NT2/D1 (cell line): ENCODE measurements at regions not wholly inside any gene's neighbourhood (a gene's known extent, or its start where the extent isn't known, plus 50 kb on each side); places are given as distances from the start of the nearest gene placed in this dataset.

Source experiments
- DNase-seq: peaks from one replicate; pipeline ENCODE4 v3.0.0-alpha.2; 2011; ENCODE audit warnings: low read depth, low spot score
- H3K27me3 ChIP-seq: 2 replicates; pipeline ENCODE4 v1.6.0; 2011; ENCODE audit warnings: mild to moderate bottlenecking; ENCODE audit not compliant: insufficient read length, insufficient read depth
- H3K36me3 ChIP-seq: 2 replicates; pipeline ENCODE4 v1.6.1; 2011; ENCODE audit warnings: mild to moderate bottlenecking, low read length, mixed read lengths; ENCODE audit not compliant: insufficient read depth, insufficient read length
- H3K4me1 ChIP-seq: 2 replicates; pipeline ENCODE4 v1.5.1; 2011; ENCODE audit not compliant: insufficient read depth, insufficient read length
- H3K4me3 ChIP-seq: 2 replicates; pipeline ENCODE4 v1.5.1; 2011; ENCODE audit warnings: low read depth; ENCODE audit not compliant: insufficient read length
- H3K9ac ChIP-seq: 2 replicates; pipeline ENCODE4 v1.6.0; 2011; ENCODE audit warnings: low read depth; ENCODE audit not compliant: insufficient read length
- H3K9me3 ChIP-seq: 2 replicates; pipeline ENCODE4 v1.5.1; 2011; ENCODE audit warnings: mild to moderate bottlenecking, low read length; ENCODE audit not compliant: insufficient read depth
- SUZ12 ChIP-seq: IDR thresholded peaks from 2 replicates; pipeline ENCODE4 v1.6.1; 2011; ENCODE audit not compliant: insufficient read length, insufficient read depth; ENCODE audit errors: extremely low read depth
- YY1 ChIP-seq: IDR thresholded peaks from 2 replicates; pipeline ENCODE4 v1.6.1; 2011; ENCODE audit not compliant: insufficient read length, insufficient read depth
- ZNF274 ChIP-seq: IDR thresholded peaks from 2 replicates; pipeline ENCODE4 v1.6.1; 2011; ENCODE audit warnings: mild to moderate bottlenecking, low read depth, low read length

DNA sequence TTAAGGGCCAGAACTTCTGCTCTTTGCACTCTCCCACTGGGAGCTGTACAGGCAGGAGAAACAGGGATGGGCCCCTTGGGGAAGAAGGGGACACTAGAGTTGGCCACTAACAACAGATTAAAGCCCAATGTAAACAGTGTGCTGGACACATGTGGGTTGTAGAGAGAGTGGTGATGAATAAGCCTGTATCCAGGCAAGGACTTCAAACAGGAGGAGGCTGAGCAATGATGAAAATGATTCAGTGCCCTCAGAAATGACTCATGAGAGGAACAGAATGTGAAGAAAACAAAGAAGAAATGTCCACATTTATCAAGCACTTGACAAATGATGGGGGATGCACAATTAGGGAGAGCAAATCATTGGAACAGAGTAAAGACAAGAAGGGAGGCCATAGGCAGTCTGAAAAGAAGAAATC lies 242.3 kb downstream of the TBX18 start:
- no peak for TF ChIP-seq YY1
- no peak for TF ChIP-seq ZNF274
- TF ChIP-seq SUZ12 = no peak
- DNase-seq = no peak
- Histone ChIP-seq H3K9ac (no peak overlapping the region), H3K9me3 (no peaks in the 10 kb centered on the region), H3K4me1 (no peaks in the 10 kb centered on the region), H3K27me3 (no peaks in the 10 kb centered on the region), H3K4me3 (no peak overlapping the region), H3K36me3 (no peaks in the 10 kb centered on the region)

GRCh38 chr6:84521511-84521910 lies 242.9 kb downstream of the TBX18 start:
- H3K9ac ChIP-seq = no peak overlapping the region
- H3K4me1 ChIP-seq = no peaks in the 10 kb centered on the region
- no peaks in the 10 kb centered on the region for H3K27me3 ChIP-seq
- DNase-seq = no peak
- H3K4me3 ChIP-seq = no peak overlapping the region
- no peak for TF ChIP-seq ZNF274
- TF ChIP-seq SUZ12 = no peak
- no peak for TF ChIP-seq YY1
- H3K36me3 ChIP-seq = no peaks in the 10 kb centered on the region
- H3K9me3 ChIP-seq = no peaks in the 10 kb centered on the region

DNA sequence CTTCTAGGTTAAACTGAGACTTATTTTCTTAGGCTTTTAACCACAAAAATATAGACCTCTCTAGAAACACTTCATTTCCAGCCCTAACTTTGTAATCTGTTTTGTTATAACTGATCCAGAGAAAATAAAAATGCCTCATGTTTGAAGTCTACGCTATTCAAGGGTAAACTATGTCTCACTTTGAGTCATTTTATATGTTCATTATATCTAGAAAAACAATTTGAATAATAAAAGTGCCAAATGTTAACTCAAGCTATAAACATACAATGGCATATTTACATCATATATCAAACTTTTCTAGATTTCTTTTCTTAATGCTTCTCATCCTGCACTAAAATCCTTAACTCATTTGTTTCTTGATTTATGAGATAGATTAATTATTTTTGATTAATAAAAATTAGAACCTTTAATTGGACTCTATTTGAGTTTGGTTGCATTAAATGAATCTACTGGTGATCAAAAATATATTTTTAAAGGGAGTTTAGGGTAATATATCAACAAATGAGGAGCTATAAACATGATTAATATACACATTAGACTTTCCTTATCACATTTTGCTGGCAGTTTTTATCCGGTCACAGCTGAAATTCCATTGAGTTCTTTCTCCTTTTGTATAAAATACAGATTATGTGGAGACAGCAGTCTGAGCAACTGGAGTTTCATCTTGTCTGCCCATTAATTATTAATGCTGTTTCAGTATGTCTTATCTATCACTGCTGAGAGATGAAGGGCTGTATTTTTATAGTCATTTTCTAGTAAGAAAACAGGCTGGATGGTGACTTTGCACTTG lies 246.5 kb downstream of the TBX18 start:
- Histone ChIP-seq H3K9me3 (no peaks in the 10 kb centered on the region), H3K4me1 (no peaks in the 10 kb centered on the region), H3K36me3 (no peaks in the 10 kb centered on the region), H3K27me3 (no peaks in the 10 kb centered on the region), H3K9ac (no peak overlapping the region), H3K4me3 (no peak overlapping the region)
- no peak for DNase-seq
- TF ChIP-seq YY1 (no peak), SUZ12 (no peak), ZNF274 (no peak)

DNA sequence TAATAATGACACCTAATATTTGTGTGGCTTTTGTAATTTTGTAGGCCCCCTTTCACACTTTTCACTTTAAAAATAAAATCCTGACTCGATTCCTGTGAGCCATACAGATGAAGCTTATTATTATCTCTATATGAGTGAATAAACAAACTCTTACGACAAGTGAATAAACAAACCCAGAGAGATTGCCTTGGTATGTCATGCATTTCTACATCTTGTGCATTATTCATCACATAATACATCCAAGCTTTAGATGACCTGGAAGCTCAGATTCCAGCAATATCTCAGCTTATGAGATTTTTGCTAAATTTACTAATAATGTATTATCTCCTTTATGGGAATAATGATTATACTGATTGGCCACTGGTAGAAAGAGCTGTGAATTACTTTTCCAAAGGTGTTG lies 248.2 kb downstream of the TBX18 start:
- H3K36me3 ChIP-seq = no peaks in the 10 kb centered on the region
- no peak for TF ChIP-seq SUZ12
- no peak for TF ChIP-seq YY1
- no peak for TF ChIP-seq ZNF274
- H3K4me1 ChIP-seq = no peaks in the 10 kb centered on the region
- H3K9ac ChIP-seq = no peak overlapping the region
- H3K4me3 ChIP-seq = no peak overlapping the region
- DNase-seq = no peak
- H3K9me3 ChIP-seq = no peaks in the 10 kb centered on the region
- no peaks in the 10 kb centered on the region for H3K27me3 ChIP-seq

GRCh38 chr6:84515067-84515466 lies 249.3 kb downstream of the TBX18 start:
- no peak overlapping the region for H3K4me3 ChIP-seq
- no peaks in the 10 kb centered on the region for H3K36me3 ChIP-seq
- H3K27me3 ChIP-seq = no peaks in the 10 kb centered on the region
- TF ChIP-seq ZNF274 = no peak
- no peak for TF ChIP-seq YY1
- no peak for TF ChIP-seq SUZ12
- no peak for DNase-seq
- no peaks in the 10 kb centered on the region for H3K4me1 ChIP-seq
- H3K9ac ChIP-seq = no peak overlapping the region
- H3K9me3 ChIP-seq = no peaks in the 10 kb centered on the region

- Histone ChIP-seq H3K36me3 (no peaks in the 10 kb centered on the region), H3K4me3 (no peak overlapping the region), H3K4me1 (no peaks in the 10 kb centered on the region), H3K9ac (no peak overlapping the region), H3K9me3 (no peaks in the 10 kb centered on the region), H3K27me3 (no peaks in the 10 kb centered on the region)
- no peak for DNase-seq
- TF ChIP-seq ZNF274 (no peak), YY1 (no peak), SUZ12 (no peak)
Measured at GRCh38 chr6:84514089-84514971, 250.1 kb downstream of the TBX18 start.

GRCh38 chr6:84512391-84512790 lies 252.0 kb downstream of the TBX18 start:
- H3K4me3 ChIP-seq = no peak overlapping the region
- H3K36me3 ChIP-seq = no peaks in the 10 kb centered on the region
- no peaks in the 10 kb centered on the region for H3K4me1 ChIP-seq

More at GRCh38 chr6:84512391-84512790, 252.0 kb downstream of the TBX18 start:
- no peak for DNase-seq
- TF ChIP-seq SUZ12 (no peak), ZNF274 (no peak), YY1 (no peak)
- H3K9ac ChIP-seq = no peak overlapping the region
- H3K27me3 ChIP-seq = no peaks in the 10 kb centered on the region
- H3K9me3 ChIP-seq = no peaks in the 10 kb centered on the region
